ENCODE measurements at regions not wholly inside any gene's neighbourhood (a gene's known extent, or its start where the extent isn't known, plus 50 kb on each side); places are given as distances from the start of the nearest gene placed in this dataset.

GRCh38 chr10:33838731-33839130 lies 504.3 kb upstream of the NRP1 start:
- TF ChIP-seq, protein P1, sequence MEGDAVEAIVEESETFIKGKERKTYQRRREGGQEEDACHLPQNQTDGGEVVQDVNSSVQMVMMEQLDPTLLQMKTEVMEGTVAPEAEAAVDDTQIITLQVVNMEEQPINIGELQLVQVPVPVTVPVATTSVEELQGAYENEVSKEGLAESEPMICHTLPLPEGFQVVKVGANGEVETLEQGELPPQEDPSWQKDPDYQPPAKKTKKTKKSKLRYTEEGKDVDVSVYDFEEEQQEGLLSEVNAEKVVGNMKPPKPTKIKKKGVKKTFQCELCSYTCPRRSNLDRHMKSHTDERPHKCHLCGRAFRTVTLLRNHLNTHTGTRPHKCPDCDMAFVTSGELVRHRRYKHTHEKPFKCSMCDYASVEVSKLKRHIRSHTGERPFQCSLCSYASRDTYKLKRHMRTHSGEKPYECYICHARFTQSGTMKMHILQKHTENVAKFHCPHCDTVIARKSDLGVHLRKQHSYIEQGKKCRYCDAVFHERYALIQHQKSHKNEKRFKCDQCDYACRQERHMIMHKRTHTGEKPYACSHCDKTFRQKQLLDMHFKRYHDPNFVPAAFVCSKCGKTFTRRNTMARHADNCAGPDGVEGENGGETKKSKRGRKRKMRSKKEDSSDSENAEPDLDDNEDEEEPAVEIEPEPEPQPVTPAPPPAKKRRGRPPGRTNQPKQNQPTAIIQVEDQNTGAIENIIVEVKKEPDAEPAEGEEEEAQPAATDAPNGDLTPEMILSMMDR (IDR thresholded peaks at IDR 0.05): no peak
- TF ChIP-seq POLR2AphosphoS5 (IDR thresholded peaks at IDR 0.05) (no peak), POLR2A (IDR thresholded peaks at IDR 0.05) (no peak)

Measured in stomach (tissue), 4 donors.